ENCODE measurements at regions not wholly inside any gene's neighbourhood (a gene's known extent, or its start where the extent isn't known, plus 50 kb on each side); places are given as distances from the start of the nearest gene placed in this dataset.

DNA sequence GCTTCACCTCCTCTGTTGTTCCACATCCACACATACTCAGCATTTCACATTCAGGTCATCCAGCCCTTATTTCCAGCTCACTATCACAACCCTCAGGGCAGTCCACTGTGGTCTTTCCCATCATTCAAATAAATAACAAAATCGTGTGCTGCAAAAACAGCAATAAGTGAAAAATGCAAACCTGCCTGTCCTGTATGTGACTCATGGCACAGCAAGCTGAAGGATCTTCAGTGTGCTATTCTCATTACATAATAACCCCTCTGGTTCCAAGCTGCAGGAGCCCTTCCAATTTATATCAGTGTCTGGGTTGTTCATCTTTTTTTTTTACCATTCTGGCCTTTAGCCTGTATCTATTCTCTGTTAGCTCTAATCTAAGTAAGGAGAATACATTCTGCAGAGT, 185.3 kb upstream of the UBE2E2 start:
- no peak overlapping the region for H2AFZ ChIP-seq (ENCODE audit: low read length)
- H3K9me3 ChIP-seq (ENCODE audit: control insufficient read depth, low read depth, low read length), result no peaks in the 10 kb centered on the region
- H3K4me1 Mint-ChIP-seq, result peaks cover 29 to 31% of the 10 kb centered on the region in 2 experiments
- H2BK20ac ChIP-seq (ENCODE audit: low read depth, low read length, poor library complexity, severe bottlenecking), result no peak overlapping the region
- no peak overlapping the region for H3K4me2 ChIP-seq (ENCODE audit: insufficient read depth, insufficient read length, low read length)
- no peak overlapping the region for H3K56ac ChIP-seq (ENCODE audit: insufficient read length, low read depth, low read length)
- no peak overlapping the region for H2AK5ac ChIP-seq (ENCODE audit: insufficient read length, low read length)
- H3K27me3 Mint-ChIP-seq (ENCODE audit: low read depth), result no peaks in the 10 kb centered on the region
- no peaks in the 10 kb centered on the region for H3K23me2 ChIP-seq (ENCODE audit: insufficient read length, low read depth, low read length, poor library complexity, severe bottlenecking)
- H3K27ac Mint-ChIP-seq, result no peak overlapping the region
- H4K8ac ChIP-seq (replicated peaks; ENCODE audit: insufficient read length, low read depth, low read length), result no peak overlapping the region
- TF ChIP-seq, protein P1, sequence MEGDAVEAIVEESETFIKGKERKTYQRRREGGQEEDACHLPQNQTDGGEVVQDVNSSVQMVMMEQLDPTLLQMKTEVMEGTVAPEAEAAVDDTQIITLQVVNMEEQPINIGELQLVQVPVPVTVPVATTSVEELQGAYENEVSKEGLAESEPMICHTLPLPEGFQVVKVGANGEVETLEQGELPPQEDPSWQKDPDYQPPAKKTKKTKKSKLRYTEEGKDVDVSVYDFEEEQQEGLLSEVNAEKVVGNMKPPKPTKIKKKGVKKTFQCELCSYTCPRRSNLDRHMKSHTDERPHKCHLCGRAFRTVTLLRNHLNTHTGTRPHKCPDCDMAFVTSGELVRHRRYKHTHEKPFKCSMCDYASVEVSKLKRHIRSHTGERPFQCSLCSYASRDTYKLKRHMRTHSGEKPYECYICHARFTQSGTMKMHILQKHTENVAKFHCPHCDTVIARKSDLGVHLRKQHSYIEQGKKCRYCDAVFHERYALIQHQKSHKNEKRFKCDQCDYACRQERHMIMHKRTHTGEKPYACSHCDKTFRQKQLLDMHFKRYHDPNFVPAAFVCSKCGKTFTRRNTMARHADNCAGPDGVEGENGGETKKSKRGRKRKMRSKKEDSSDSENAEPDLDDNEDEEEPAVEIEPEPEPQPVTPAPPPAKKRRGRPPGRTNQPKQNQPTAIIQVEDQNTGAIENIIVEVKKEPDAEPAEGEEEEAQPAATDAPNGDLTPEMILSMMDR (conservative IDR thresholded peaks at IDR 0.05), result no peak
- WGBS (ENCODE audit: extremely low coverage, insufficient read length, low lambda C conversion rate), result no CpG with 5 or more reads among the region's 1 CpG
- peaks cover 2 to 21% (median 10%) of the 10 kb centered on the region in 3 experiments; a peak in 6 of 7 replicates for H3K36me3 Mint-ChIP-seq (ENCODE audit: insufficient read depth in 1 of 3, low read depth in 3 of 3)
- peaks cover 8 to 10% of the 10 kb centered on the region in 2 experiments; a peak in 4 of 5 replicates for H3K9me3 Mint-ChIP-seq
- no peak overlapping the region for H3K18ac ChIP-seq (ENCODE audit: insufficient read length, low read depth, low read length)
- H3K27ac ChIP-seq (ENCODE audit: insufficient read length, low read depth, low read length), result no peak overlapping the region
- H3K4me1 ChIP-seq (ENCODE audit: insufficient read depth, low read length), result peaks cover 3% of the 10 kb centered on the region; the same call in 1 of the 2 replicates
- H2BK15ac ChIP-seq (ENCODE audit: low read depth, low read length), result no peak overlapping the region
- H4K5ac ChIP-seq (ENCODE audit: insufficient read length, low read depth, low read length), result no peak overlapping the region
- no peaks in the 10 kb centered on the region for H3K27me3 ChIP-seq (ENCODE audit: insufficient read depth, low read length)
- H2BK120ac ChIP-seq (ENCODE audit: low read depth, low read length, poor library complexity, severe bottlenecking), result no peak overlapping the region
- no peak overlapping the region for H3T11ph ChIP-seq (ENCODE audit: low read length)
- H3K23ac ChIP-seq (ENCODE audit: insufficient read length, low read depth, low read length), result no peak overlapping the region
- H3K14ac ChIP-seq (ENCODE audit: insufficient read depth, low read length), result no peak overlapping the region
- no peak overlapping the region for H4K91ac ChIP-seq (ENCODE audit: insufficient read length, low read depth, low read length)
- peak overlapping the region; percentile 50 for H2BK12ac ChIP-seq (ENCODE audit: insufficient read length, low read depth, low read length)
- H3K4ac ChIP-seq (ENCODE audit: low read depth, low read length), result no peak overlapping the region
- DNase-seq, result no peak
- no peak overlapping the region for H2BK5ac ChIP-seq (ENCODE audit: insufficient read length, low read length)
- no peaks in the 10 kb centered on the region for H4K20me1 ChIP-seq (ENCODE audit: control insufficient read depth, insufficient read depth, insufficient read length)
- H3K79me2 ChIP-seq (ENCODE audit: insufficient read depth, low read length), result no peaks in the 10 kb centered on the region
- H3K79me1 ChIP-seq (ENCODE audit: insufficient read depth, low read depth, low read length, poor library complexity, severe bottlenecking), result no peaks in the 10 kb centered on the region
- H3K9ac ChIP-seq (ENCODE audit: extremely low read depth, insufficient read length, low read length), result no peak overlapping the region
- no peak overlapping the region for H3K4me3 Mint-ChIP-seq
